ENCODE measurements at regions not wholly inside any gene's neighbourhood (a gene's known extent, or its start where the extent isn't known, plus 50 kb on each side); places are given as distances from the start of the nearest gene placed in this dataset.

DNA sequence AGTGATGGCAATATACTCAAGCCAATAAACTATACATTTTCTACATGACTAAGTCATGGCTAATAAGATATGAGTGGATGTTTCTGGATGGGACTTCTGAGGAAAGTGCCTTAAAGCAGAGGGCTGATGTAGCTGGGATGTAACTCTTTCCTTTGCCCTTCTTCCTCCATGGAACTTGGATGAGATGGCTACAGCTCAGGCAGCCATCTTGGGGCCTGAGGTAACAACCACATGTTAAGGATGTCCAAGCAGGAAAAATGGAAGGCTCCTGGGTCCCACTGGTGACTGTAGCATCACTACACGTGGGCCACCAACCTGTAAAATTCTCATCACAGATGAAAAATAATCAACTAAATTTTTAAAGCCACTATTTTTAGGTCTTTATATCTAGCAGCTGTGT, 54.4 kb upstream of the GRIP1 start:
- no peak for TF ChIP-seq POLR2A (IDR thresholded peaks at IDR 0.05)
- TF ChIP-seq, protein P1, sequence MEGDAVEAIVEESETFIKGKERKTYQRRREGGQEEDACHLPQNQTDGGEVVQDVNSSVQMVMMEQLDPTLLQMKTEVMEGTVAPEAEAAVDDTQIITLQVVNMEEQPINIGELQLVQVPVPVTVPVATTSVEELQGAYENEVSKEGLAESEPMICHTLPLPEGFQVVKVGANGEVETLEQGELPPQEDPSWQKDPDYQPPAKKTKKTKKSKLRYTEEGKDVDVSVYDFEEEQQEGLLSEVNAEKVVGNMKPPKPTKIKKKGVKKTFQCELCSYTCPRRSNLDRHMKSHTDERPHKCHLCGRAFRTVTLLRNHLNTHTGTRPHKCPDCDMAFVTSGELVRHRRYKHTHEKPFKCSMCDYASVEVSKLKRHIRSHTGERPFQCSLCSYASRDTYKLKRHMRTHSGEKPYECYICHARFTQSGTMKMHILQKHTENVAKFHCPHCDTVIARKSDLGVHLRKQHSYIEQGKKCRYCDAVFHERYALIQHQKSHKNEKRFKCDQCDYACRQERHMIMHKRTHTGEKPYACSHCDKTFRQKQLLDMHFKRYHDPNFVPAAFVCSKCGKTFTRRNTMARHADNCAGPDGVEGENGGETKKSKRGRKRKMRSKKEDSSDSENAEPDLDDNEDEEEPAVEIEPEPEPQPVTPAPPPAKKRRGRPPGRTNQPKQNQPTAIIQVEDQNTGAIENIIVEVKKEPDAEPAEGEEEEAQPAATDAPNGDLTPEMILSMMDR (IDR thresholded peaks at IDR 0.05): no peak

All from testis (tissue), 2 donors.